ENCODE measurements at regions not wholly inside any gene's neighbourhood (a gene's known extent, or its start where the extent isn't known, plus 50 kb on each side); places are given as distances from the start of the nearest gene placed in this dataset.

DNA sequence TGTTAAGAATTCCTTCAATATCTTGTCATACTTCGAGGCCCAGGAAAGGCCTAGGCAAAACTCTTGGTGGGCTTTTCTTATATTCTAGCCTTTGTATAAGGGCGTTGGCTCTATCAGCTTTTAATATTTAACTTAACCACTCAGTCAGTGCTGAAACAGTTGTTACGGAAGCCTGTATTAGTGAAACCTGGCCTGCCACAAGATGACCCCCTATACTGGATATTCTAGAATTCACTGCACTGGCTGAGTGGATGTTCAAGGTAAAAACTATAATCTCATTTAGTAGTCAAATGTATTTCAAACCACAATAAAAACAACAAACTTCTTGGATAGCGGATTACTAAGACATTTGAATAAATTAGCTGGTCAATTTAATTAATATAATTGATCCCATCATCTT, 91.7 kb upstream of the HNMT start:
- no peak for DNase-seq (ENCODE audit: low spot score)
- peaks cover 0 to 2% of the 10 kb centered on the region in 2 donors for H3K27me3 ChIP-seq
- TF ChIP-seq, protein P1, sequence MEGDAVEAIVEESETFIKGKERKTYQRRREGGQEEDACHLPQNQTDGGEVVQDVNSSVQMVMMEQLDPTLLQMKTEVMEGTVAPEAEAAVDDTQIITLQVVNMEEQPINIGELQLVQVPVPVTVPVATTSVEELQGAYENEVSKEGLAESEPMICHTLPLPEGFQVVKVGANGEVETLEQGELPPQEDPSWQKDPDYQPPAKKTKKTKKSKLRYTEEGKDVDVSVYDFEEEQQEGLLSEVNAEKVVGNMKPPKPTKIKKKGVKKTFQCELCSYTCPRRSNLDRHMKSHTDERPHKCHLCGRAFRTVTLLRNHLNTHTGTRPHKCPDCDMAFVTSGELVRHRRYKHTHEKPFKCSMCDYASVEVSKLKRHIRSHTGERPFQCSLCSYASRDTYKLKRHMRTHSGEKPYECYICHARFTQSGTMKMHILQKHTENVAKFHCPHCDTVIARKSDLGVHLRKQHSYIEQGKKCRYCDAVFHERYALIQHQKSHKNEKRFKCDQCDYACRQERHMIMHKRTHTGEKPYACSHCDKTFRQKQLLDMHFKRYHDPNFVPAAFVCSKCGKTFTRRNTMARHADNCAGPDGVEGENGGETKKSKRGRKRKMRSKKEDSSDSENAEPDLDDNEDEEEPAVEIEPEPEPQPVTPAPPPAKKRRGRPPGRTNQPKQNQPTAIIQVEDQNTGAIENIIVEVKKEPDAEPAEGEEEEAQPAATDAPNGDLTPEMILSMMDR (IDR thresholded peaks at IDR 0.05), result no peak

DNA sequence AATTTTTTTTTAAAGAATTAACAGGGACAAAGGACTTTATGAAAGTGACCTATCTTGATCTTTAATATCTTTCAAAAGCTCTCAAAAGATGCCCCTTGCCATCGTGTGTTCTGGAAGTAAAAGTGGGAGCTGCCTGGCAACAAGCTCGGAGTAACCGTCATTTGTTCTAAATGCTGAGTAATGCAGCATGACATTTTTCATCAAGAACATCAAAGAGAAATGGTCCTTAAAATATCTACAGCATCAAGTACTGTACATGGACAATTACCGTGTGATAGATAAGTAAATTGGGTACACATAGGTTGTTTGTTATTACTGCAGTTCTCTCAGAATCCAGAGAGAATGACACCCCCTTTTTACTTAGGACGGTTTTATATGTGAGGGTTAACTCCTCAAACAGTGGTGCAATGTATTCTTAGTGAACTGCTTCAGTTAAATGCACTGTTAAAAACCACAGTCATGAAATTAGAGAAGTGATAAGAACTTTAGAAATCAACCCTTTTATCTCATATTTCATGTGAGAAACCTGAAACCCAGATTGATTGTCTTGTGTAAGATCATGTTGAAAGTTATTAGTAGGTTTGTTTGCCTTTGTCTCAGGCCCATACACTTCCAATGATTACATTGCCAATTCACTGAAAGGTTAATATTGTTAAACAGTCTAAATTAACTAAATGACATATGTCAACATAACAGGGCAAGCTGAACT, 90.6 kb upstream of the HNMT start:
- Histone ChIP-seq H3K27ac (no peak overlapping the region), H3K4me3 (no peak overlapping the region), H3K36me3 (no peaks in the 10 kb centered on the region), H3K9me3 (no peaks in the 10 kb centered on the region), H3K4me1 (no peaks in the 10 kb centered on the region), H3K27me3 (peaks cover 0 to 2% of the 10 kb centered on the region in 2 donors)
- TF ChIP-seq, protein P1 (IDR thresholded peaks at IDR 0.05), result no peak
- no peak for DNase-seq (ENCODE audit: low spot score)

More for the DNA sequence above, 91.7 kb upstream of the HNMT start:
- Histone ChIP-seq H3K4me3 (no peak overlapping the region), H3K36me3 (no peaks in the 10 kb centered on the region), H3K4me1 (no peaks in the 10 kb centered on the region), H3K9me3 (no peaks in the 10 kb centered on the region), H3K27ac (no peak overlapping the region)

DNA sequence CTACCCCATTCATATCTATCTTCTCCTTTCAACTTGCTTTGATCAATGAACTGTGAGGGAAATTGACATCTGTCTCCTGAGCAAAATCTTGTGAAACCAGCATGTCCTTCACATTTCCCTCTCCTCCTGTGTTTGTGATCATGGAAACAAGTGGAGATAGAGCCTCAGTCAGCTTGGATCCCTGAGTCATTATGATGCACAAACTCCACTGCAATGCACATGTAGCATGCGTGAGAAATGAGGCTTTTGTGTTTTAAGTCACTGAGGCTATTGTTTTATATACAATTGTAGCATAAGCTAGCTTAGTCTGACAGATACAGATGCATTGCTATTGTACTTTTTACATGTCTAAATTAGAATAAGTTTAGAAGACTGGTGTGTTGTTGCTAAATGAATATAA, 85.2 kb upstream of the HNMT start:
- Histone ChIP-seq H3K4me1 (no peaks in the 10 kb centered on the region), H3K27ac (no peak overlapping the region), H3K27me3 (no peaks in the 10 kb centered on the region), H3K4me3 (no peak overlapping the region), H3K36me3 (no peaks in the 10 kb centered on the region), H3K9me3 (no peaks in the 10 kb centered on the region)
- DNase-seq (ENCODE audit: low spot score), result no peak
- TF ChIP-seq, protein P1 (IDR thresholded peaks at IDR 0.05), result no peak

DNA sequence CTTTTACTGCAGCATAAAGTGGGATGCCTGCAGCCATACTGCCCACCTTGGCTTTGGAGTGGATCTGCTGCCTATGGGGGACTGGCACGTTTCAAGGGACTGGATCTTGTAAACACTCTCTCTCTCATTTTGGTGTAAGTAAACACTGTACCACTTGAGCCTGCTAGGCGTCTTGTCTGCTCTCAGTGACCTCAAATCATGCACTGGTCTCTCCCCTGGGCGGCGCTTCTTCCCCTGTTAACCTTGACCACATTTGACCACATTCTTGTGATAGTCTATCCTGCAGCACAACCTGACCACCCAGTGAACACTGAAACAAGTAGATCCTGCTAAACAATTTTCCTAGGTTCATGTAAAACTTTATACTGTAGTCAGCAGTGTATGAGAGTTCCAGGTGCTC, 82.6 kb upstream of the HNMT start:
- Histone ChIP-seq H3K27me3 (no peaks in the 10 kb centered on the region), H3K36me3 (no peaks in the 10 kb centered on the region)

DNA sequence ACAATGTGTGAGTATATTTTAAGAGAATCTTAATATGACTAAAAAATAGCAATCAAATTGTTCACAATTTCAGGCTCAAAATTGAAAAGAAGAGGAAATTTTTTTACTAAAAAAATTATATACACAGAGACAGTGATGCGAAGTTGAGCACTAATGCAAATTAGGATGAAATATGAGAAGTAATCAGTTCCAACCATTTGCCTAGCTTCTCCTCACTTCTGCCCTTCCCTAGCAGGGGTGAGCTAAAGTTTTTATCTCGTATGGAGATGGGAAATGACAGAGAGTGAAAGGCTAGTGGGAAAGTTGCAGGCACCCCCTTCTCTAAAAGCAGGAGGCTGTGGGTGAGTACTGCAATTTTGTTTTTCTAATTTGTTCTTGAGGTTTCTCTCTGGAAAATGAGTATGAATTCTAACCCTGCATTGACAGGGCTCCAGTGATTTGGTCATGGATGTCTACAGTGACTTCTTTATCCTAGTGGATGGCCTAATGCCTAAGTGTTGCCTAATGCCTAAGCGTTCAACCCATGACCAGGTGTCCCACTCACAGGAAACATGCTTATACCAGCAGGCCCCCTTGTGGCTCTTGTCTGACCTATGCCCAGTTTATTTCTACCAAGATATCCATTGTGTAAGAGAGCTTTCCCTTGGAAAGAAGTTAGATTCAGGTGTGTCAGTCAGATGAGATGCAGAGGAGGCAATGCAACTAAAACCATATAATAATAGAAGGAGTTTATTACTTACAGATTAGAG, 78.0 kb upstream of the HNMT start:
- TF ChIP-seq, protein P1 (IDR thresholded peaks at IDR 0.05), result no peak
- Histone ChIP-seq H3K27me3 (no peaks in the 10 kb centered on the region), H3K4me1 (no peaks in the 10 kb centered on the region), H3K9me3 (no peaks in the 10 kb centered on the region), H3K4me3 (no peak overlapping the region), H3K36me3 (no peaks in the 10 kb centered on the region), H3K27ac (no peak overlapping the region)
- DNase-seq (ENCODE audit: low spot score), result no peak

More for the DNA sequence above, 82.6 kb upstream of the HNMT start:
- Histone ChIP-seq H3K9me3 (no peaks in the 10 kb centered on the region), H3K27ac (no peak overlapping the region), H3K4me1 (no peaks in the 10 kb centered on the region), H3K4me3 (no peak overlapping the region)
- no peak for DNase-seq (ENCODE audit: low spot score)
- TF ChIP-seq, protein P1 (IDR thresholded peaks at IDR 0.05), result no peak

All from right atrium auricular region (tissue), 2 donors.